ENCODE measurements at regions not wholly inside any gene's neighbourhood (a gene's known extent, or its start where the extent isn't known, plus 50 kb on each side); places are given as distances from the start of the nearest gene placed in this dataset.

DNA sequence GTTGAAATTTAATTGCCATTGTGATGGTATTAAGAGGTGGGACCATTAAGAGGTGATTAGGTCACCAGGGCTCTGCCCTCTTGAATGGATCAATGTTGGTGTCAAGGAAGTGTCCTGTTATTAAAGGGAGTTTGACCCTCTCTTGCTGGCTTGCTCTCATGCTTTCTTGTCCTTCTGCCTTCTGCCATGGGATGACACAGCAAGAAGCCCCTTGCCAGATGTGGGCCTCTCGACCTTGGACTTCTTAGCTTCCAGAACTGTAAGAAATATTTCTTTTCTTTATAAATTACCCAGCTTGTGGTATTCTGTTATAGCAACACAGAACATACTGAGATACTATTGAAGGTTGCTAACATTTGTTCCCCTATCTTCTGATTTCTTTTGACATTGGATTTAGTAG lies 157.0 kb downstream of the MDFIC start:
- Histone ChIP-seq H3K27ac (replicated peaks) (no peak overlapping the region), H3K27me3 (ENCODE audit: insufficient read depth, poor library complexity, severe bottlenecking) (no peaks in the 10 kb centered on the region), H3K4me3 (replicated peaks; ENCODE audit: insufficient read depth, low read length) (no peak overlapping the region)
- TF ChIP-seq, protein P1, sequence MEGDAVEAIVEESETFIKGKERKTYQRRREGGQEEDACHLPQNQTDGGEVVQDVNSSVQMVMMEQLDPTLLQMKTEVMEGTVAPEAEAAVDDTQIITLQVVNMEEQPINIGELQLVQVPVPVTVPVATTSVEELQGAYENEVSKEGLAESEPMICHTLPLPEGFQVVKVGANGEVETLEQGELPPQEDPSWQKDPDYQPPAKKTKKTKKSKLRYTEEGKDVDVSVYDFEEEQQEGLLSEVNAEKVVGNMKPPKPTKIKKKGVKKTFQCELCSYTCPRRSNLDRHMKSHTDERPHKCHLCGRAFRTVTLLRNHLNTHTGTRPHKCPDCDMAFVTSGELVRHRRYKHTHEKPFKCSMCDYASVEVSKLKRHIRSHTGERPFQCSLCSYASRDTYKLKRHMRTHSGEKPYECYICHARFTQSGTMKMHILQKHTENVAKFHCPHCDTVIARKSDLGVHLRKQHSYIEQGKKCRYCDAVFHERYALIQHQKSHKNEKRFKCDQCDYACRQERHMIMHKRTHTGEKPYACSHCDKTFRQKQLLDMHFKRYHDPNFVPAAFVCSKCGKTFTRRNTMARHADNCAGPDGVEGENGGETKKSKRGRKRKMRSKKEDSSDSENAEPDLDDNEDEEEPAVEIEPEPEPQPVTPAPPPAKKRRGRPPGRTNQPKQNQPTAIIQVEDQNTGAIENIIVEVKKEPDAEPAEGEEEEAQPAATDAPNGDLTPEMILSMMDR (IDR thresholded peaks at IDR 0.05; ENCODE audit: insufficient read depth, low read length): no peak
- TF ChIP-seq POLR2AphosphoS5 (IDR thresholded peaks at IDR 0.05; ENCODE audit: low read depth): no peak
- DNase-seq (ENCODE audit: low read depth in 1 of 2, low spot score in 1 of 2): no peak

DNA sequence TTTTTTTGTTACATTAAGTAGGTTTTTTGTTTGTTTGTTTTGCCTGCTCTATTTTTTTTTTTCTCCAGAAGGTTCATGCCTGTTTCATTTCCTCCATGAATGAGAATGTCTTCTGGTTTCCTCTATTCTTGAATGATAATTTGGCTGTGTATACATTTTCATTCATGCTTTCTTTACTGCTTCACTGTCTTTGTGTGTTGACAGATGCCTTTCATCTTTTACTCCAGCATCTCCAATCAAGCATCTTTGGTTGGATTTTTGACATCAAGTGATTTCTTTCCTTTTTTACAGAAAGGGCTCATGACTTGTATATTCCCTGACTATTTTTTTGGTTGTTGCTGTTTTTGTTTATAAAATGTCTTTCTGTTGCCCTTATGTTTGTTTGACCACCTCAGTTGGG lies 156.5 kb downstream of the MDFIC start:
- DNase-seq (ENCODE audit: low read depth in 1 of 2, low spot score in 1 of 2): no peak
- no peak overlapping the region for H3K4me3 ChIP-seq (replicated peaks; ENCODE audit: insufficient read depth, low read length)
- TF ChIP-seq GABPA (IDR thresholded peaks at IDR 0.05; ENCODE audit: low read depth) (no peak), POLR2AphosphoS5 (IDR thresholded peaks at IDR 0.05; ENCODE audit: low read depth) (no peak), SPI1 (IDR thresholded peaks at IDR 0.05; ENCODE audit: borderline replicate concordance, low read depth) (no peak)
- TF ChIP-seq, protein P2, sequence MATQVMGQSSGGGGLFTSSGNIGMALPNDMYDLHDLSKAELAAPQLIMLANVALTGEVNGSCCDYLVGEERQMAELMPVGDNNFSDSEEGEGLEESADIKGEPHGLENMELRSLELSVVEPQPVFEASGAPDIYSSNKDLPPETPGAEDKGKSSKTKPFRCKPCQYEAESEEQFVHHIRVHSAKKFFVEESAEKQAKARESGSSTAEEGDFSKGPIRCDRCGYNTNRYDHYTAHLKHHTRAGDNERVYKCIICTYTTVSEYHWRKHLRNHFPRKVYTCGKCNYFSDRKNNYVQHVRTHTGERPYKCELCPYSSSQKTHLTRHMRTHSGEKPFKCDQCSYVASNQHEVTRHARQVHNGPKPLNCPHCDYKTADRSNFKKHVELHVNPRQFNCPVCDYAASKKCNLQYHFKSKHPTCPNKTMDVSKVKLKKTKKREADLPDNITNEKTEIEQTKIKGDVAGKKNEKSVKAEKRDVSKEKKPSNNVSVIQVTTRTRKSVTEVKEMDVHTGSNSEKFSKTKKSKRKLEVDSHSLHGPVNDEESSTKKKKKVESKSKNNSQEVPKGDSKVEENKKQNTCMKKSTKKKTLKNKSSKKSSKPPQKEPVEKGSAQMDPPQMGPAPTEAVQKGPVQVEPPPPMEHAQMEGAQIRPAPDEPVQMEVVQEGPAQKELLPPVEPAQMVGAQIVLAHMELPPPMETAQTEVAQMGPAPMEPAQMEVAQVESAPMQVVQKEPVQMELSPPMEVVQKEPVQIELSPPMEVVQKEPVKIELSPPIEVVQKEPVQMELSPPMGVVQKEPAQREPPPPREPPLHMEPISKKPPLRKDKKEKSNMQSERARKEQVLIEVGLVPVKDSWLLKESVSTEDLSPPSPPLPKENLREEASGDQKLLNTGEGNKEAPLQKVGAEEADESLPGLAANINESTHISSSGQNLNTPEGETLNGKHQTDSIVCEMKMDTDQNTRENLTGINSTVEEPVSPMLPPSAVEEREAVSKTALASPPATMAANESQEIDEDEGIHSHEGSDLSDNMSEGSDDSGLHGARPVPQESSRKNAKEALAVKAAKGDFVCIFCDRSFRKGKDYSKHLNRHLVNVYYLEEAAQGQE (IDR thresholded peaks at IDR 0.05; ENCODE audit: insufficient replicate concordance, low read depth): no peak
- TF ChIP-seq, protein P1 (IDR thresholded peaks at IDR 0.05; ENCODE audit: insufficient read depth, low read length): no peak
- H3K27ac ChIP-seq (replicated peaks): no peak overlapping the region
- no peaks in the 10 kb centered on the region for H3K27me3 ChIP-seq (ENCODE audit: insufficient read depth, poor library complexity, severe bottlenecking)

DNA sequence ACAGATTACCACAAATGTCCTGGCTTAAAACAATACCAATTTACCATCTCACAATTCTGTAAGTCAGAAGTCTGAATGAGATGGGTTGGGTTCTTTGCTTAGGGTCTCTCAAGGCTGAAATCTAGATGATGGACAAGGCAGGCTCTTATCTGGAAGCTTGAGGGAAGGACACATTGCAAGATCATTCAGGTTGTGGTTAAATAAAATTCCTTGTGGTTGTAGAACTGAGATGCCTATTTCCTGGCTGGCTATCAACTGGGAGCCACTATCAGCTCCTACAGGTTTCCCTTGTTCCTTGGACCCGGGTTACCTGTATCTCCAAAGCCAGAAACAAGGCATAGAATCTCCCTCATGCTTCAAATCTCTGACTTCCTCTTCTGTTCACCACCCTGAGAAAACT lies 148.4 kb downstream of the MDFIC start:
- no peak for DNase-seq (ENCODE audit: low read depth in 1 of 2, low spot score in 1 of 2)
- Histone ChIP-seq H3K27ac (replicated peaks) (no peak overlapping the region), H3K4me3 (replicated peaks; ENCODE audit: insufficient read depth, low read length) (no peak overlapping the region), H3K27me3 (ENCODE audit: insufficient read depth, poor library complexity, severe bottlenecking) (no peaks in the 10 kb centered on the region)
- TF ChIP-seq SPI1 (IDR thresholded peaks at IDR 0.05; ENCODE audit: borderline replicate concordance, low read depth) (no peak), GABPA (IDR thresholded peaks at IDR 0.05; ENCODE audit: low read depth) (no peak), POLR2AphosphoS5 (IDR thresholded peaks at IDR 0.05; ENCODE audit: low read depth) (no peak)
- TF ChIP-seq, protein P2 (IDR thresholded peaks at IDR 0.05; ENCODE audit: insufficient replicate concordance, low read depth): no peak
- TF ChIP-seq, protein P1 (IDR thresholded peaks at IDR 0.05; ENCODE audit: insufficient read depth, low read length): no peak

Data from HL-60 (cell line).